Stimulated activated naive CD8-positive, alpha-beta T cell treated with anti-CD3 and anti-CD28 coated beads, Interleukin-15, Interleukin-2, amounts not matched to agents 100 U/mL and 50 U/mL, for 24 hours (primary cell): ENCODE measurements at regions not wholly inside any gene's neighbourhood (a gene's known extent, or its start where the extent isn't known, plus 50 kb on each side); places are given as distances from the start of the nearest gene placed in this dataset.

Source experiments
- ATAC-seq: fragments of 150-1000 bp; cut with Tn5 transposase; one replicate; pipeline ENCODE4 v1.10.0; 2021
- DNase-seq: peaks from one replicate; pipeline ENCODE4 v3.0.0; 2021

DNA sequence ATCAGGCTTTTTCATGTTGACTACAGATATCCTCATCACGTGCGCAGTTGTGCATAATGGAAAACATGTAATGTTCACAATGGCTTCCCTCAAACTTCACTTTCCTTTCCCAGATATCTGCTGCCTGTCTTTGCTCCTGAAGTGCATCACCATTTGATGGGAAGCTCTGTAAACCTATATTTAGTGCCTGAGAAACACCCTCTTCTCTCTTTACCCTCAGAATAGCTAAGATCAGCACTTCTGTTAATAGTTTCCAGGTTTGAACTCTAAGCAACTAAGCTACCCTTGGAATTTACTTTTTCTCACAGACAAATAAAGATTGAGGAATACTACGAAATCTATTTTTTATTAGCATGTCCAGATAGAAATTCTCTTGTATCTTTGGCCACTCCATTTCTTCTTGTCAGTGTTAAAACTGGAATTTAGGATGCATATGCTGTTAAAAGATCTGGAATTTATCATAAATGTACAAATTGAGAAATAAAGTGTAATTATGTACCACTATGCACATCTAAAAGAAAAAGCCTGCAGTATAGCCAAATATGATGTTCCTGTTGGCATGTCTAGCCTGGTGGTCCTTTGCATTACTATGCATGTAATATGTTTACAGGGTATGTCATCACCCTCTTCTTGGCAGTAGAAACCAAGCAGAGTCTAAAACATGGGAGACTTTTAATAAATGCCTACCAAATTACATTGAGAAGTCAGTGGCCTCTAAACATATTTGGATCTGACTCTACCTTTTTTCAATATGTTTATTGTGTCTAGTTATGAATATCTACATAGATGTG is 278.7 kb downstream of the FIGN start:
- no peak for ATAC-seq

DNA sequence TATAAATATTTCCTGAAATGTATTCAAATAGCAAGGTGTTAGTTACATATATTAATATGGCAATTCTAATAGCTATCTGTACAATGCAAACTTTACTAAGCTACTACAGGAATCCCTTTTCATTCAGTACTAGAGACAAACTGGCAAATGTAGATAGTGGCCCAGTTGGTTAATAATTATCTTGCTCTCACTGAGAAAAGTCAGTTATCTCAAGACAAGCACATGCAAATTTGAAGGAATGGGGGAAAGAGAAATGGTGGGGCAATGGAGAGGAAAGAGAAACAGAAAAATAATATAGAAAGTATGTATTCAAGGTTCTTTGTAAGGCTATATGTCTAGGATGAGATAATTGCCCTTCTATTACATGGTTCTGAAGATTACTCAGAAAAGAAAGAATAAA is 280.0 kb downstream of the FIGN start:
- no peak for ATAC-seq
- no peak for DNase-seq

More for the DNA sequence above, 278.7 kb downstream of the FIGN start:
- no peak for DNase-seq

- no peak for DNase-seq
- ATAC-seq: no peak
These were observed 281.9 kb downstream of the FIGN start for GRCh38 chr2:163453920-163454319.

DNA sequence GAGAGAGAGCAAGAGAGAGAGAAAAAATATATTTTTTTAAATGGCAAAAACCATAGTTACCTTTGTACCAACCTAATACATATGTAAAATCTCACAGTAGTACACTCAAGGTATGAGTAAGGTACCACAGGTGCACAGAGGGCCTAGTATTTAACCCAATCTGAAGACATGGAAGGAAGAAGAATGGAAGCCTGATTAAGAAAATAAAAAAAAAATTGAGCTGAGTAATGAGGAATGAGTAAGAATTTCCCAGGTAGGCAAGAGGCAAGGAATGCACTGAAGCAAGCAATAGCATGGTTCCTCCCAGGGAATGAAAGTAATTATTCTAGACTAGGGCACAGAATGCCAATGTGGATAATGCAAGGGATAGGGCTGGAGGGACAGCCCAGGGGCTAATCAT is 294.2 kb downstream of the FIGN start:
- no peak for DNase-seq
- no peak for ATAC-seq

- ATAC-seq (no peak), DNase-seq (no peak)
These were observed 298.8 kb downstream of the FIGN start for GRCh38 chr2:163436963-163437362.

DNA sequence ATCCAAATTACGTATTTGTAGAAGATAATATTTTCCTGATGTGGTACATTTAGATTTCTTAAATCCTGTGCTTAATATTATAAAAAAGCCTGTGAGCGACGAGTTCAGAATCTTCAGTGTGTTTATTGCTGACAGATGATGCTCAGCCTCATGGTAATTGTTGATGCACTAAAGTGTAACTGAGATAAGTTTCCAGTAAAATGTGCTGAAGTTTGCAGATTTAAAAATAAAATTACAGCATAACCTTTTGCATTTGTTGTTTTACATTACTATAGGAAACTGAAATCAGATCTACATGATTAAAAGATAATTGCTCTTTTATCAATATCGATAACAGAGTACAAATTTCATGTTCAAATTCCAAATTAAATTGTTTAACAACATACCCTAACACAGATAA is 307.6 kb downstream of the FIGN start:
- ATAC-seq (no peak), DNase-seq (no peak)

- ATAC-seq: no peak
These were observed 315.2 kb downstream of the FIGN start for GRCh38 chr2:163420604-163421003.

GRCh38 chr2:163419000-163419830 is 316.6 kb downstream of the FIGN start:
- ATAC-seq: no peak
- no peak for DNase-seq

More at GRCh38 chr2:163420604-163421003, 315.2 kb downstream of the FIGN start:
- no peak for DNase-seq

GRCh38 chr2:163417596-163418337 is 318.0 kb downstream of the FIGN start:
- DNase-seq (no peak), ATAC-seq (no peak)

- DNase-seq (no peak), ATAC-seq (no peak)
These were observed 321.7 kb downstream of the FIGN start for GRCh38 chr2:163414121-163414520.

- DNase-seq: no peak
- ATAC-seq: no peak
These were observed 328.5 kb downstream of the FIGN start for GRCh38 chr2:163407296-163407695.

DNA sequence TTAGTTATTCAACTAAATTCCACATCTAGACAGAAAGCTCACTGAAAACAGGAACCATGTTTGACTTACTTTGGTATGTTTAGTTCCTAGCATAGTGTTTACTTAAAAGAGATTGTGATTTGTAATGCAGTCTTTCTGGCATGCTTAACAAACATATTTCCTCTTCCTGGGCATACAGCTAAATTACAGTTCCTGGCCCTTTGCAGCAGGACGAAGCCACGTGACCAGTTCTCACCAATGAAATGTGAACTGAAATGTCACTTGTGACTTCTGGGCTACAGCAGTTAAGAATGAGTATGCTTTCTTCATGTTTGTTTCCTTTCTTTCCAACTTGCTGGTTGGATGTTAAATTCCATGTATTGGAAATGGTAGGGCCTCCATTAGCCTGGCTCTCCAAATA is 330.5 kb downstream of the FIGN start:
- DNase-seq: no peak
- ATAC-seq: no peak

- ATAC-seq: no peak
- no peak for DNase-seq
These were observed 334.3 kb downstream of the FIGN start for GRCh38 chr2:163401481-163401880.

DNA sequence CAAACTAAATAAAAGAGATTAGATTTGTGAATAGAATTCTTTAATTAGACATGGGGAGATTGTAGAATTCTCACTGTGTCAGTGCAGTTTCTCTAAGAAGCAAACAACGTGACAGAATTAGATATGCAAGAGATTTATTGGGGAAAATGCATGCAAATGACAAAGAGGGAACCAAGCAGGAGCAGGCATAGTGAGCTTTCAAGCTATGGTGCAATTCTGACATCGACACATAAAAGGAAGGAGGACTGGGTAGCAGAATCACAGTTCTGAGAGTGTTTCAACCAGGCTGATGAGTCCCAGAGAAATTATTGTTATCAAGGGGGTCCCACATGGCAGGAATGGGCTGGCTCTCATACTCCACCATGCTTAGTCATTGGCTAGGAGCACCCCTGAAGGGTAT is 338.4 kb downstream of the FIGN start:
- no peak for DNase-seq
- ATAC-seq: no peak

DNA sequence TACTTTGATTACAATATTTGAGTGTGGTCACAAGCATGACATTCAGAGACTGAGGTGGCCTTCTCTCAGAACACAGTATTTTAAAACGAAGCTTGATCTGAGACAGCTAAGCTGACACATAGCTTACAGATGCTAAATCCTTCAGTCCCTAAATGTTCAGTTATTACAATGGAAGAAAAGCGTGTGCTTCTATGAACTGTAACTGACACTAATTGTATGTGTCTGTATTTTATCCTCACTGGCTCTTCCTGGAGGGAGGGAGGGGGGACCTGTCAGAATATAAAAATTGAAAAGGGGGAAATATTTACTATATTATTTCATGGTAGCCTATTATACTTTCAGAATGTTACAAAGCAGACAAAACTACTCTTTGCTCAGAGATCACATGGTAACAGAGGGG is 340.2 kb downstream of the FIGN start:
- no peak for ATAC-seq
- DNase-seq: no peak

- ATAC-seq: no peak
- no peak for DNase-seq
These were observed 346.0 kb downstream of the FIGN start for GRCh38 chr2:163389838-163390237.

DNA sequence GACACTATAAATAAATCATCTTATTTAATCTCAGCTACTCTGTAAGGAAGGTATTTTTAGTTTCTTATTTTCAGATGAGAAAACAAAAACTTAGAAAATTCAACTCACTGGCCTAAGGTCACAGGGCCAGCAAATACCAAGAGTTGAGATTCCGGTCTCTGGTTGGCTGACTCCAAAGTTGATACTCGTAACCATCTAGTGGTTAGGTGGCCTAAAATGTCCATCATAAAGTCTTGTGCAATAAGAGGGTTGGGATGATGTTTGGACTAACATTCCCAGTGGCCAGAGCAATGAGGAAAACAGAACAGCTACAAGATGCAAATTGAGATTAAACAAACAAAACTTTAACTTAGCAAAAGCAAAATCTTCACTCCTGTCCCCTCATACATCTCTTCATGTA is 360.3 kb downstream of the FIGN start:
- ATAC-seq: no peak

GRCh38 chr2:163375070-163375469 is 360.7 kb downstream of the FIGN start:
- ATAC-seq (no peak), DNase-seq (no peak)

More for the DNA sequence above, 360.3 kb downstream of the FIGN start:
- no peak for DNase-seq

DNA sequence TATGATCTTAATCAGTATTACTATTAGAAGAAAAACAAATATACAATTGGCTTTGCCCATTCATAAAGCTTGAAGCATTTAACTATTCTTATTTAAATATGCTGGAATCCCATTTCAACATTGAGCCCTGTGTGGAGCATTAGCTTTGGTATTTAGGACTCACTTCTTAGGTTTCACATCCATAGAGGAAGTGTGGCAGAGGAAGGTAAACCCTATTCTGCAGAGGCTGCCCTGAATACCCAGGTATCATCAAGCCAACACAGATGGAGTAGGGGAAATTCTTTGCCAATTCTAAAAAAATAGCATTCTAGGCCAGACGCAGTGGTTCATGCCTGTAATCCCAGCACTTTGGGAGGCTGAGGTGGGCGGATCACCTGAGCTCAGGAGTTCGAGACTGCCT is 361.5 kb downstream of the FIGN start:
- no peak for DNase-seq
- ATAC-seq: no peak

DNA sequence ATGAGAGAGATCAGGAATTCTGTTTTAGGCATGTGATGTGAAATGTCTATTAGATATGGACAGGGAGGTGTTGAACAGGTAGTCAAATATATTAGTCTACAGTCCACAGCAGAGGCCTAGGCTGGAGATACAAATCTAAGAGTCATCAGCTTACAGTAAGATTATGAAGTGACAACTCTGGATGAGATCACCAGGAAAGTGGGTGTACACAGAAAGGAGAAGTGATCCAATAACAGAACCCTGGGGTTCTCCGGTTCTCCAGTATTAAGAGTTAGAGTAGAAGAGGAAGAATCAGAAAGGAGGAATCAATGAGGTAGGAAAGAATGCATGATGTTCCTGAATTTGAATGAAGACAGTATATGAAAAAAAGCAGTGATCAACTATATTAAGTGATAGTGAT is 362.3 kb downstream of the FIGN start:
- DNase-seq: no peak
- ATAC-seq: no peak

GRCh38 chr2:163370169-163370886 is 365.5 kb downstream of the FIGN start:
- ATAC-seq (no peak), DNase-seq (no peak)

DNA sequence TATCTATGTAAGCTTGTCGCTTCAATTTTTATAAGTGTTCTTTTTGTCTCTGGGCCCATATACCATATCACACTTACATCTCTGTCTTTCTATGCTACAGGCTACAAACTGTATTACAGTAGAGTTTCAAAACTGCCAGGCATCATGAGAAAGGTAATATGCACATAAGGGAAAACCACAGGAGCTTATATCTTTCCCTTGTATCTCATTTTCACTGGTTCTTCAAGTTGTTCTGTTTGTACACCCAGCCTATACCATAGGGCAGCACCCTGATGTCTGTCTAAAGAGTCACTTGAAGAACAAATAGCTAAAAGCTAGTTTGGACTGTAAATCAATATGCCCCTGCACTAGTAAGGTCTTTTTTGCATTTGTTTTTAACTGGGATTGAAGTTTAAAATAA is 366.7 kb downstream of the FIGN start:
- ATAC-seq (no peak), DNase-seq (no peak)
